Effector CD8-positive, alpha-beta T cell (primary cell): ENCODE measurements at regions not wholly inside any gene's neighbourhood (a gene's known extent, or its start where the extent isn't known, plus 50 kb on each side); places are given as distances from the start of the nearest gene placed in this dataset.

ENCODE experiments used
- DNase-seq: peaks from one replicate; lab custom pipeline; 2025; lab: John Stamatoyannopoulos, UW

GRCh38 chr5:167219298-167219697 is 1072.1 kb upstream of the WWC1 start:
- DNase-seq = no peak

GRCh38 chr5:167226386-167226785 is 1065.1 kb upstream of the WWC1 start:
- no peak for DNase-seq

GRCh38 chr5:167228134-167228533 is 1063.3 kb upstream of the WWC1 start:
- no peak for DNase-seq

- DNase-seq = no peak
Observed at GRCh38 chr5:167229751-167230150, 1061.7 kb upstream of the WWC1 start.

GRCh38 chr5:167230414-167230813 is 1061.0 kb upstream of the WWC1 start:
- no peak for DNase-seq

- DNase-seq = no peak
Observed at GRCh38 chr5:167232675-167233311, 1058.7 kb upstream of the WWC1 start.

- DNase-seq = no peak
Observed at GRCh38 chr5:167233507-167234220, 1057.8 kb upstream of the WWC1 start.

GRCh38 chr5:167241436-167242067 is 1049.9 kb upstream of the WWC1 start:
- no peak for DNase-seq

- DNase-seq = no peak
Observed at GRCh38 chr5:167242701-167243100, 1048.7 kb upstream of the WWC1 start.

- DNase-seq = no peak
Observed at GRCh38 chr5:167243463-167243862, 1048.0 kb upstream of the WWC1 start.

GRCh38 chr5:167244583-167244982 is 1046.9 kb upstream of the WWC1 start:
- no peak for DNase-seq

- DNase-seq = no peak
Observed at GRCh38 chr5:167245868-167246267, 1045.6 kb upstream of the WWC1 start.

- DNase-seq = no peak
Observed at GRCh38 chr5:167247816-167248215, 1043.6 kb upstream of the WWC1 start.

- DNase-seq = no peak
Observed at GRCh38 chr5:167248257-167248656, 1043.2 kb upstream of the WWC1 start.

GRCh38 chr5:167250996-167251395 is 1040.4 kb upstream of the WWC1 start:
- DNase-seq = no peak

GRCh38 chr5:167254132-167254531 is 1037.3 kb upstream of the WWC1 start:
- DNase-seq = no peak

GRCh38 chr5:167255926-167256325 is 1035.5 kb upstream of the WWC1 start:
- no peak for DNase-seq

- no peak for DNase-seq
Observed at GRCh38 chr5:167259806-167260205, 1031.6 kb upstream of the WWC1 start.

GRCh38 chr5:167261309-167262100 is 1029.9 kb upstream of the WWC1 start:
- no peak for DNase-seq

- no peak for DNase-seq
Observed at GRCh38 chr5:167263185-167263584, 1028.3 kb upstream of the WWC1 start.

GRCh38 chr5:167264348-167264747 is 1027.1 kb upstream of the WWC1 start:
- no peak for DNase-seq

- DNase-seq = no peak
Observed at GRCh38 chr5:167268337-167268736, 1023.1 kb upstream of the WWC1 start.
